ENCODE measurements at regions not wholly inside any gene's neighbourhood (a gene's known extent, or its start where the extent isn't known, plus 50 kb on each side); places are given as distances from the start of the nearest gene placed in this dataset.

DNA sequence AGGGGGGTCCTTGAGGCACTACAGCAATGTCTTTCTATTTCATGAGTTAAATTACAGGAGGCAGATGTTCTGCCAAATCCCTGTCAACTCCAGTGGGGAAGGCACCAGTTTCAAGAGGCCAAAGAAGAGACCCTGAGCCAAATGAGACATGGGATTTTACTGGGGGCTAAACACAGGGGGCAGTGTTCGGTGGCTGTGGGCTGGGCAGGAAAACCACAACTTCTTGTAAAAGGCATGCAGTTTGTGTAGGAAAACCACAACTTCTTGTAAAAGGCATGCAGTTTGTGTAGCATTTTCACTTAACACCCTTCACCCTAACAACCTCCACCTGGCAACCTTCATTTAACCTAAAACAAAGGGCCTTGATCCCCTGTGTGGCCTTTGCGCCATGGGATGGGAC is 61.0 kb downstream of the POLR2M start:
- Histone ChIP-seq H3K4me1 (no peaks in the 10 kb centered on the region), H3K9me3 (no peaks in the 10 kb centered on the region), H3K4me3 (no peak overlapping the region), H3K36me3 (no peaks in the 10 kb centered on the region), H3K27ac (no peak overlapping the region), H3K27me3 (no peaks in the 10 kb centered on the region)
- no peak for DNase-seq
- intact Hi-C loops (cut with DNase I) = no loop called here
- 65 to 73% methylated on average over 1 to 2 of the region's 2 CpGs for WGBS, 2 donors
- TF ChIP-seq POLR2A (IDR thresholded peaks at IDR 0.05) = no peak
- TF ChIP-seq, protein P1, sequence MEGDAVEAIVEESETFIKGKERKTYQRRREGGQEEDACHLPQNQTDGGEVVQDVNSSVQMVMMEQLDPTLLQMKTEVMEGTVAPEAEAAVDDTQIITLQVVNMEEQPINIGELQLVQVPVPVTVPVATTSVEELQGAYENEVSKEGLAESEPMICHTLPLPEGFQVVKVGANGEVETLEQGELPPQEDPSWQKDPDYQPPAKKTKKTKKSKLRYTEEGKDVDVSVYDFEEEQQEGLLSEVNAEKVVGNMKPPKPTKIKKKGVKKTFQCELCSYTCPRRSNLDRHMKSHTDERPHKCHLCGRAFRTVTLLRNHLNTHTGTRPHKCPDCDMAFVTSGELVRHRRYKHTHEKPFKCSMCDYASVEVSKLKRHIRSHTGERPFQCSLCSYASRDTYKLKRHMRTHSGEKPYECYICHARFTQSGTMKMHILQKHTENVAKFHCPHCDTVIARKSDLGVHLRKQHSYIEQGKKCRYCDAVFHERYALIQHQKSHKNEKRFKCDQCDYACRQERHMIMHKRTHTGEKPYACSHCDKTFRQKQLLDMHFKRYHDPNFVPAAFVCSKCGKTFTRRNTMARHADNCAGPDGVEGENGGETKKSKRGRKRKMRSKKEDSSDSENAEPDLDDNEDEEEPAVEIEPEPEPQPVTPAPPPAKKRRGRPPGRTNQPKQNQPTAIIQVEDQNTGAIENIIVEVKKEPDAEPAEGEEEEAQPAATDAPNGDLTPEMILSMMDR (IDR thresholded peaks at IDR 0.05) = no peak

- intact Hi-C loops (cut with DNase I) = no loop called here
- WGBS, 2 donors = 62 to 73% methylated on average over 9 to 12 of the region's 12 CpGs
- H3K27ac ChIP-seq = no peak overlapping the region
- no peaks in the 10 kb centered on the region for H3K4me1 ChIP-seq
- no peaks in the 10 kb centered on the region for H3K27me3 ChIP-seq
- no peaks in the 10 kb centered on the region for H3K36me3 ChIP-seq
- DNase-seq = no peak
- no peaks in the 10 kb centered on the region for H3K9me3 ChIP-seq
- TF ChIP-seq, protein P1 (IDR thresholded peaks at IDR 0.05) = no peak
- TF ChIP-seq POLR2A (IDR thresholded peaks at IDR 0.05) = no peak
- H3K4me3 ChIP-seq = no peak overlapping the region
These were observed 62.8 kb downstream of the POLR2M start for GRCh38 chr15:57769266-57769665.

DNA sequence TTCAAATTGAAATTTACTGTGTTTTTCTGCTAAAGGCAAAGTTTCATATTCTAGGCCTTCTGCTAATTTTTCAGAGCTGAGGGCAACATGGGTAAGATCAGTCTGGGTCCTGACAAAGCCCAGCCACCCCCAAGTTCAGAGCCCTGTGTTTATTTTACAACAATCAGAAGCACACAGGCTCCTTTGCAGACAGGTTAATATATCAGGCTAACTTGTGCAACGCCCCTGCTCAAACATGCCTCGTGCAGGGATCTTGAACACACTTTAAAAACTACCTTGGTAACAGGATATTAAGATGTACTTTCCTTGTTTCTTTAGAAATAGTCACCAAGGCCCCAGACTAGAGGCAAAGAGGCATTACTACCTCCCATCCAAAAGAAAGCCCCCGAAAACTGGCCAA is 64.0 kb downstream of the POLR2M start:
- 52 to 56% methylated on average over 2 of the region's 3 CpGs for WGBS, 2 donors
- Histone ChIP-seq H3K4me3 (no peak overlapping the region), H3K27ac (no peak overlapping the region), H3K27me3 (no peaks in the 10 kb centered on the region), H3K4me1 (no peaks in the 10 kb centered on the region), H3K36me3 (no peaks in the 10 kb centered on the region), H3K9me3 (no peaks in the 10 kb centered on the region)
- intact Hi-C loops (cut with DNase I) = no loop called here
- no peak for DNase-seq
- TF ChIP-seq, protein P1 (IDR thresholded peaks at IDR 0.05) = no peak
- no peak for TF ChIP-seq POLR2A (IDR thresholded peaks at IDR 0.05)

- intact Hi-C loops (cut with DNase I) = no loop called here
These were observed 65.9 kb downstream of the POLR2M start for GRCh38 chr15:57772223-57772957.

DNA sequence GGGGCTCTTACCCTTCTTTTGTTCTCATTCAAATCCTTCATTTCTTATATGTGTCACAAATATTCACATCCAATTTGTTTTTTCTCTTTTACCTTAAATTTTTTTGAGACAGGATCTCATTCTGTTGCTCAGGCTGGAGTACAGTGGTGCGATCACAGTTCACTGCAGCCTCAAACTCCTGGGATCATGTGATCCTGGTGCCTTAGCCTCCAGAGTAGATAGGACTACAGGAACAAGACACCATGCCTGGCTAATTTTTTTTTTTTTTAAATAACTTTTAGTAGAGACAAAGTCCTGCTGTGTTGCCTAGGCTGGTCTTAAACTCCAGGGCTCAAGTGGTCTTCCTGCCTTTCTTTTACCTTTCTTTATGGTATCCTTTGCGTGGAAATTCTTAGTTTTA is 66.5 kb downstream of the POLR2M start:
- Histone ChIP-seq H3K36me3 (no peaks in the 10 kb centered on the region), H3K27me3 (no peaks in the 10 kb centered on the region), H3K4me1 (no peaks in the 10 kb centered on the region), H3K27ac (no peak overlapping the region), H3K9me3 (no peaks in the 10 kb centered on the region), H3K4me3 (no peak overlapping the region)
- intact Hi-C loops (cut with DNase I) = no loop called here
- TF ChIP-seq, protein P1 (IDR thresholded peaks at IDR 0.05) = no peak
- TF ChIP-seq POLR2A (IDR thresholded peaks at IDR 0.05) = no peak
- WGBS, 2 donors = 82 to 85% methylated on average over 2 of the region's 2 CpGs
- DNase-seq = no peak

More at GRCh38 chr15:57772223-57772957, 65.9 kb downstream of the POLR2M start:
- Histone ChIP-seq H3K4me1 (no peaks in the 10 kb centered on the region), H3K36me3 (no peaks in the 10 kb centered on the region), H3K4me3 (no peak overlapping the region), H3K27ac (no peak overlapping the region), H3K9me3 (no peaks in the 10 kb centered on the region), H3K27me3 (no peaks in the 10 kb centered on the region)
- 56 to 65% methylated on average over 7 of the region's 7 CpGs for WGBS, 2 donors
- no peak for DNase-seq
- no peak for TF ChIP-seq POLR2A (IDR thresholded peaks at IDR 0.05)

DNA sequence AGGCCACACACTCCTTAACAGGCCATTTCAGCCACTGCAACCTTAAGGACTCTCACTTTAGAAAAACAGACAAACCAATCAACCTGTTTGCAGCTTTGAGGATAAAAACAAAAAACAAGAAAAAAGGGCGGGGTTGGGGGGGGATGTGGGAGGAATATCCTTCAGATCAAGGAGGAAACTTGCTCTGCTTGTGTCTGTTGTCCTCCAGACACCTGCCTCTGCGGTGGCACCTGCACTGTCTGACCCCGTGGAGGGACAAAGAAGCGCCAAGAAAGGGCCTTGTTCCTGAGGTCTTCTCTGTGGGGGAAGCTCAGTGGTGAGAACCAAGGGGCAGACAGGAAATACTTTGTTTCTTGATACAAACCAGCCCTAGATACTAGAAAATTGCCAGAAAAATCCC is 70.5 kb downstream of the POLR2M start:
- no peaks in the 10 kb centered on the region for H3K27me3 ChIP-seq
- DNase-seq = no peak
- WGBS, 2 donors = 73 to 78% methylated on average over 4 of the region's 4 CpGs
- no peaks in the 10 kb centered on the region for H3K36me3 ChIP-seq
- H3K9me3 ChIP-seq = no peaks in the 10 kb centered on the region
- intact Hi-C loops (cut with DNase I) = no loop called here
- H3K4me3 ChIP-seq = no peak overlapping the region
- H3K4me1 ChIP-seq = no peaks in the 10 kb centered on the region
- TF ChIP-seq, protein P1 (IDR thresholded peaks at IDR 0.05) = no peak
- TF ChIP-seq POLR2A (IDR thresholded peaks at IDR 0.05) = no peak
- H3K27ac ChIP-seq = no peak overlapping the region
